GM06990 (cell line): ENCODE measurements at regions not wholly inside any gene's neighbourhood (a gene's known extent, or its start where the extent isn't known, plus 50 kb on each side); places are given as distances from the start of the nearest gene placed in this dataset.

Experiments
- DNase-seq: peaks from one replicate; pipeline ENCODE4 v3.0.0-alpha.2; 2011; ENCODE audit not compliant: insufficient read length; ENCODE audit errors: extremely low read depth
- H3K27me3 ChIP-seq: replicated peaks from 2 replicates; pipeline ENCODE4 v1.6.0; 2011; ENCODE audit warnings: low read length; ENCODE audit not compliant: control insufficient read depth, insufficient read depth
- H3K36me3 ChIP-seq: 2 replicates; pipeline ENCODE4 v1.5.1; 2011; ENCODE audit warnings: low read length; ENCODE audit not compliant: control insufficient read depth, insufficient read depth
- H3K4me3 ChIP-seq: replicated peaks from 2 replicates; pipeline ENCODE4 v1.5.1; 2011; ENCODE audit warnings: low read depth, mild to moderate bottlenecking, control low read depth, low read length
- TF ChIP-seq, protein P1 (sequence below): IDR thresholded peaks from 2 replicates; pipeline ENCODE4 v1.5.1; 2011; ENCODE audit warnings: low read length, control low read depth, mild to moderate bottlenecking, inconsistent platforms; ENCODE audit not compliant: insufficient read depth, poor library complexity, severe bottlenecking

DNA sequence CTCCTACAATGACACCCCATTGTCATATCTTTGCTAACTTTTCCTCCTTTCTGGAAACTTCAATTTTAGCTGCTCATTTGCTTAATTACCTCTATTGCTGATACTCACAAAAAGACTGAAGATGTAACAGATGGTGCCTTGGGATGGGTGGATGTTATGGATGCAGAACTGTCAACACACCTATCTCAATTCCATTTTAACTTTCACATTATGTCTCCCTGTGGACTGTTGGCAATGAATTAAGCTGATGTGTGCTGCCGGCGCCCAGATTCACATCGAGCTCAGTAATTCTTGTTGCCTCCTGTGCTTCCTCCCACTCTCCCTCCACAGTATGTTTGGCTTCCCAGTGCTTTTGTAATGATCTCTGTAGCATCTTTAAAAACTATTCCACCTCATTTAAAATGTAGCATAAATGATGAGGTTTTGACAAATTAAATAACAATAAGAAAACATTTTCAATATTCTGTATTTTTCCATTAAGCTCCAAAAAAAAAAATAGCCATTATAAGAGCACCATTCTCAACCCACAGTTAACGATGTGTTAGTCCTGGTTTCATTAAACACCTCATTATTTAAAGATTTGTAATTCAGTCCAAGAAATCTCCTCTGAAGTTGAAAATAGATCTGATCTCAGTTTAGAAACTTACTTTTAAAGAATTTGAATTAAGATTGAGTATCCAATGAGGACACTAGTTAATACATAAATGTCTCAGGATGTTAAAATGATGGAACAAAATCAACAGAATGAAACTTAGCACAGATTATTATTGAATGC is 99.9 kb upstream of the FAM216B start:
- DNase-seq, result no peak
- TF ChIP-seq, protein P1, sequence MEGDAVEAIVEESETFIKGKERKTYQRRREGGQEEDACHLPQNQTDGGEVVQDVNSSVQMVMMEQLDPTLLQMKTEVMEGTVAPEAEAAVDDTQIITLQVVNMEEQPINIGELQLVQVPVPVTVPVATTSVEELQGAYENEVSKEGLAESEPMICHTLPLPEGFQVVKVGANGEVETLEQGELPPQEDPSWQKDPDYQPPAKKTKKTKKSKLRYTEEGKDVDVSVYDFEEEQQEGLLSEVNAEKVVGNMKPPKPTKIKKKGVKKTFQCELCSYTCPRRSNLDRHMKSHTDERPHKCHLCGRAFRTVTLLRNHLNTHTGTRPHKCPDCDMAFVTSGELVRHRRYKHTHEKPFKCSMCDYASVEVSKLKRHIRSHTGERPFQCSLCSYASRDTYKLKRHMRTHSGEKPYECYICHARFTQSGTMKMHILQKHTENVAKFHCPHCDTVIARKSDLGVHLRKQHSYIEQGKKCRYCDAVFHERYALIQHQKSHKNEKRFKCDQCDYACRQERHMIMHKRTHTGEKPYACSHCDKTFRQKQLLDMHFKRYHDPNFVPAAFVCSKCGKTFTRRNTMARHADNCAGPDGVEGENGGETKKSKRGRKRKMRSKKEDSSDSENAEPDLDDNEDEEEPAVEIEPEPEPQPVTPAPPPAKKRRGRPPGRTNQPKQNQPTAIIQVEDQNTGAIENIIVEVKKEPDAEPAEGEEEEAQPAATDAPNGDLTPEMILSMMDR, result no peak

GRCh38 chr13:42684226-42684625 is 97.2 kb upstream of the FAM216B start:
- TF ChIP-seq, protein P1, result no peak
- Histone ChIP-seq H3K27me3 (no peaks in the 10 kb centered on the region), H3K4me3 (no peak overlapping the region), H3K36me3 (no peaks in the 10 kb centered on the region)
- no peak for DNase-seq

More for the DNA sequence above, 99.9 kb upstream of the FAM216B start:
- H3K27me3 ChIP-seq, result no peaks in the 10 kb centered on the region
- no peak overlapping the region for H3K4me3 ChIP-seq
- no peaks in the 10 kb centered on the region for H3K36me3 ChIP-seq

- Histone ChIP-seq H3K4me3 (no peak overlapping the region), H3K27me3 (no peaks in the 10 kb centered on the region), H3K36me3 (no peaks in the 10 kb centered on the region)
- TF ChIP-seq, protein P1, result no peak
- no peak for DNase-seq
Observed at GRCh38 chr13:42685751-42686150, 95.6 kb upstream of the FAM216B start.

- TF ChIP-seq, protein P1, result no peak
- H3K4me3 ChIP-seq, result no peak overlapping the region
Observed at GRCh38 chr13:42686165-42686564, 95.2 kb upstream of the FAM216B start.

GRCh38 chr13:42688821-42689220 is 92.6 kb upstream of the FAM216B start:
- Histone ChIP-seq H3K4me3 (no peak overlapping the region), H3K27me3 (no peaks in the 10 kb centered on the region; the same call in 1 of the 2 replicates), H3K36me3 (no peaks in the 10 kb centered on the region)
- DNase-seq, result no peak
- TF ChIP-seq, protein P1, result no peak

More at GRCh38 chr13:42686165-42686564, 95.2 kb upstream of the FAM216B start:
- no peaks in the 10 kb centered on the region for H3K27me3 ChIP-seq
- H3K36me3 ChIP-seq, result no peaks in the 10 kb centered on the region
- no peak for DNase-seq
